ENCODE measurements at regions not wholly inside any gene's neighbourhood (a gene's known extent, or its start where the extent isn't known, plus 50 kb on each side); places are given as distances from the start of the nearest gene placed in this dataset.

DNA sequence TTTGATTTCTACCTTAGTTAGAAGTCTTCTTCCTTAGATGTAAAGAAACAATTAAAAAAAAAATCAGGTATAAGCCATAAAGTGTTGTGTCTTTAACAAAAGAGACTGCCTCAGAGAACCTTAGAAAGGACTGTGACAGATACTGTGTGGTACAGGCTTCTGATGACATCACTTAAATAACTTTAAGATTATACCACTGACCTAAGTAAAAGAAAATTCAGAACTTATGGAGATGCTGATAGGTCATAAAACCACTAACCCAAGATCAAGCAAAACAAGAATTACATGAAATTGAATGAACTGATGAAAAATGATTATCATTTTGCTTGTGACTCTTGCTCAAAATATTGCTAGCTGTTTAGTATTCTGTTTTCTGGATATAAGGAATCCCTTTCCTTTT is 220.8 kb downstream of the NRIP1 start:
- TF ChIP-seq, protein P1, sequence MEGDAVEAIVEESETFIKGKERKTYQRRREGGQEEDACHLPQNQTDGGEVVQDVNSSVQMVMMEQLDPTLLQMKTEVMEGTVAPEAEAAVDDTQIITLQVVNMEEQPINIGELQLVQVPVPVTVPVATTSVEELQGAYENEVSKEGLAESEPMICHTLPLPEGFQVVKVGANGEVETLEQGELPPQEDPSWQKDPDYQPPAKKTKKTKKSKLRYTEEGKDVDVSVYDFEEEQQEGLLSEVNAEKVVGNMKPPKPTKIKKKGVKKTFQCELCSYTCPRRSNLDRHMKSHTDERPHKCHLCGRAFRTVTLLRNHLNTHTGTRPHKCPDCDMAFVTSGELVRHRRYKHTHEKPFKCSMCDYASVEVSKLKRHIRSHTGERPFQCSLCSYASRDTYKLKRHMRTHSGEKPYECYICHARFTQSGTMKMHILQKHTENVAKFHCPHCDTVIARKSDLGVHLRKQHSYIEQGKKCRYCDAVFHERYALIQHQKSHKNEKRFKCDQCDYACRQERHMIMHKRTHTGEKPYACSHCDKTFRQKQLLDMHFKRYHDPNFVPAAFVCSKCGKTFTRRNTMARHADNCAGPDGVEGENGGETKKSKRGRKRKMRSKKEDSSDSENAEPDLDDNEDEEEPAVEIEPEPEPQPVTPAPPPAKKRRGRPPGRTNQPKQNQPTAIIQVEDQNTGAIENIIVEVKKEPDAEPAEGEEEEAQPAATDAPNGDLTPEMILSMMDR (IDR thresholded peaks at IDR 0.05; ENCODE audit: unreplicated experiment): no peak
- no peaks in the 10 kb centered on the region for H3K27me3 Mint-ChIP-seq
- no peak overlapping the region for H3K27ac Mint-ChIP-seq
- H3K9me3 Mint-ChIP-seq (ENCODE audit: low read depth): peaks cover 19% of the 10 kb centered on the region
- DNase-seq (ENCODE audit: low spot score, unreplicated experiment): no peak
- H3K4me1 Mint-ChIP-seq (ENCODE audit: low read depth): no peaks in the 10 kb centered on the region
- H3K36me3 Mint-ChIP-seq (ENCODE audit: insufficient read depth): peaks cover 18% of the 10 kb centered on the region
- no peak overlapping the region for H3K4me3 Mint-ChIP-seq (ENCODE audit: low read depth)

DNA sequence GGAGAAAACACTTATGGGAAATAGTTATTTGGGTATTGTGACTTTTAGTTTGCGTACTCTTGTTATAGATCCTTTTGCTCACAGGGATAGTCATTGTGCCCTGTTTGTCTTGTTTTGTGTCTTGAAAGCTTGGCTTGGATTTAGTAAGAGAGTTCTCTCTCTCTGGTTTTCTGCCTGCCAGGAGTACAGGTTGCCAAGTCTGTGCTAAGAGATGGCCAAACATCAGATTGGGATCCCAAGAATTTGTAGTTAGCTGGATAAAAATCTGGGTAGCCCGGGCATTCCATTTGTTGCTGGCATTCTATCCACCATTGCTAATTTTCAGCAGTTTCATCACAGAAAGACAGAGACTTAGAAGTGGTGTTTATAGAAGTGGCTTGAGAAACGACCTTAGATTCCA is 222.2 kb downstream of the NRIP1 start:
- Mint-ChIP-seq H3K27ac (no peak overlapping the region), H3K27me3 (no peaks in the 10 kb centered on the region), H3K36me3 (ENCODE audit: insufficient read depth) (peaks cover 16% of the 10 kb centered on the region), H3K9me3 (ENCODE audit: low read depth) (peaks cover 19% of the 10 kb centered on the region), H3K4me3 (ENCODE audit: low read depth) (no peak overlapping the region), H3K4me1 (ENCODE audit: low read depth) (no peaks in the 10 kb centered on the region)
- no peak for DNase-seq (ENCODE audit: low spot score, unreplicated experiment)
- TF ChIP-seq, protein P1 (IDR thresholded peaks at IDR 0.05; ENCODE audit: unreplicated experiment): no peak

DNA sequence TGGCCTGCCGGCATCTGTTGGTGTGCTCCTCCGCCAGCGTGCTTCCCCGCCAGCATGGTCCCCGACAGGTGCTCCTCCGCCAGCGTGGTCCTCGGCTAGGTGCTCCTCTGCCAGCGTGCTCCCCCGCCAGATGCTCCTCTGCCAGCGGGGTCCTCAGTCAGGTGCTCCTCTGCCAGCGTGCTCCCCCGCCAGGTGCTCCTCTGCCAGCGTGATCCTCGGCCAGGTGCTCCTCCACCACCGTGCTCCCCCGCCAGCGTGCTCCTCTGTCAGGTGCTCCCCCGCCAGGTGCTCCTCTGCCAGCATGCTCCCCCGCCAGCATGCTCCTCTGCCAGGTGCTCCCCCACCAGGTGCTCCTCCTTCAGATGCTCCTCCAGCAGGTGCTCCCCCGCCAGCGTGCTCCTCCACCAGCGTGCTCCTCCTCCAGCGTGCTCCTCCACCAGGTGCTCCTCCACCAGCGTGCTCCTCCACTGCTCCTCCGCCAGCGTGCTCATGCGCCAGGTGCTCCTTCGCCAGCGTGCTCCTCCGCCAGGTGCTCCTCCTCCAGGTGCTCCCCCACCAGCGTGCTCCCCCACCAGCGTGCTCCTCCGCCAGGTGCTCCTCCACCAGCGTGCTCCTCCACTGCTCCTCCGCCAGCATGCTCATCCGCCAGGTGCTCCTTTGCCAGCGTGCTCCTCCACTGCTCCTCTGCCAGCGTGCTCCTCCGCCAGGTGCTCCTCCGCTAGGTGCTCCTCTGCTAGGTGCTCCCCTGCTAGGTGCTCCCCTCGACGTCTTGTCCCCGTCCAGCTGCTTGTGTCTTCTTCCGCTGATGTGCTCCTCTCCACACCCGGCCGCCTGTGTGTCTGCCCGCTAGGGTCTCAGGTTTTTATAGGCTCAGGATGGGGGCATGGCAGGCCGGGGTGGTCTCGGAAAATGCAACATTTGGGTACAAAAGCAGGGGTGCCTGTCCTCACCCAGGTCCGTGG is 223.0 kb downstream of the NRIP1 start:
- Mint-ChIP-seq H3K4me3 (ENCODE audit: low read depth) (no peak overlapping the region), H3K27ac (no peak overlapping the region), H3K4me1 (ENCODE audit: low read depth) (no peaks in the 10 kb centered on the region), H3K36me3 (ENCODE audit: insufficient read depth) (peaks cover 14% of the 10 kb centered on the region), H3K9me3 (ENCODE audit: low read depth) (peaks cover 16% of the 10 kb centered on the region), H3K27me3 (no peaks in the 10 kb centered on the region)
- DNase-seq (ENCODE audit: low spot score, unreplicated experiment): no peak
- TF ChIP-seq, protein P1 (IDR thresholded peaks at IDR 0.05; ENCODE audit: unreplicated experiment): no peak

DNA sequence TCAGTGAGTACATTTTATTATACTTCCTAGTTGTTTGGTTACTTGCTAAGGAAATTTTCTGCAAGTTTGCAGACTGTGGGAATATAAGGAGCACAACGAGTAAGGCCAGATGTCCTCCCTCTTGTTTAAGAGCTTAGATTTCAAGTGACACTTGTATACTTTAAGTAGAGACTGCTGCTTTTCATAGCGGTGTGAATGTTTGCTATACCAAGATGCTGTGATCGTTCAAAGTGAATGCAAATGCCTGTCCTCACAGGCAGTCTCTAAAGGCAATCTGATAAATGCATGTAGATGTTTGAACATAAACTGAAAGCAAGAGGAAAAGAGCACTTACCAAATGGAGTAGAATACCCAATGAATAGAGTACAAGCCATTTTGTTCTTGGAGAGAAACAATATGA is 226.4 kb downstream of the NRIP1 start:
- no peak for DNase-seq (ENCODE audit: low spot score, unreplicated experiment)
- Mint-ChIP-seq H3K27me3 (no peaks in the 10 kb centered on the region), H3K36me3 (ENCODE audit: insufficient read depth) (peaks cover 6% of the 10 kb centered on the region), H3K27ac (no peak overlapping the region), H3K4me3 (ENCODE audit: low read depth) (no peak overlapping the region), H3K4me1 (ENCODE audit: low read depth) (no peaks in the 10 kb centered on the region), H3K9me3 (ENCODE audit: low read depth) (peaks cover 3% of the 10 kb centered on the region)
- TF ChIP-seq, protein P1 (IDR thresholded peaks at IDR 0.05; ENCODE audit: unreplicated experiment): no peak

DNA sequence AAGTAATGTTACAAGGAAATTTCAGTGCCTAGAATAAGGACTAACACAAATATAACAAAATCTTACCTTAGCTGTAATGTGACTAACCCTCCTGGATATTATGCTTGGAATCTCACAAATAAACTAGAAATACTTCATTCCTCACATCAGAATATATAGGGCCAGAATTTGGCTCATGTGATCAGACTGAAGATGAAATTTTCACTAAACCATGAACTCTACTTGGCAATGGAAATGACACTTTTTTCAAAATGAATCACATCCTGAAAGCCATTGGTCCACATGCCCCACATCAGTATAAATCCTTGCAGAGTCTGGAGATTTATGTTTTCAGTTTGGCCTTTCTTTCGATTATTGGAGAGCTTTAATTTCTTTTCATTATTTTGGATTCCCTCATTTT is 227.8 kb downstream of the NRIP1 start:
- H3K4me1 Mint-ChIP-seq (ENCODE audit: low read depth): no peaks in the 10 kb centered on the region
- H3K4me3 Mint-ChIP-seq (ENCODE audit: low read depth): no peak overlapping the region
- H3K9me3 Mint-ChIP-seq (ENCODE audit: low read depth): no peaks in the 10 kb centered on the region
- no peak overlapping the region for H3K27ac Mint-ChIP-seq
- DNase-seq (ENCODE audit: low spot score, unreplicated experiment): no peak
- TF ChIP-seq, protein P1 (IDR thresholded peaks at IDR 0.05; ENCODE audit: unreplicated experiment): no peak
- no peaks in the 10 kb centered on the region for H3K27me3 Mint-ChIP-seq
- H3K36me3 Mint-ChIP-seq (ENCODE audit: insufficient read depth): no peaks in the 10 kb centered on the region
